GM23338 (cell line): ENCODE measurements at regions not wholly inside any gene's neighbourhood (a gene's known extent, or its start where the extent isn't known, plus 50 kb on each side); places are given as distances from the start of the nearest gene placed in this dataset.

ENCODE experiments used
- CREB1 ChIP-seq: fragments of 250-450 bp; sonication (Bioruptor Pico); IDR thresholded peaks from 2 replicates; pipeline ENCODE4 v1.5.0; 2020; ENCODE audit warnings: low read depth, mild to moderate bottlenecking, moderate library complexity
- CTCF ChIP-seq, 2 experiments: fragments of 200-600 bp in 1 of 2; sonication (generic) in 1 of 2; conservative IDR thresholded peaks; 2 replicates each; pipeline versions ENCODE4 v1.5.1 to v1.6.1; 2016 to 2017; ENCODE audit warnings: antibody characterized with exemption in 2 of 2, low read depth in 2 of 2, mild to moderate bottlenecking in 2 of 2, moderate library complexity in 1 of 2
- POLR2AphosphoS5 ChIP-seq: IDR thresholded peaks from 2 replicates; pipeline ENCODE4 v1.6.1; 2016; ENCODE audit warnings: antibody characterized with exemption, low read depth

GRCh38 chr13:108034909-108035410 is 180.4 kb downstream of the LIG4 start:
- no peak for TF ChIP-seq CTCF (conservative IDR thresholded peaks at IDR 0.05; ENCODE audit: low read depth in 2 of 2)
- no peak for TF ChIP-seq POLR2AphosphoS5
- TF ChIP-seq CREB1 (CRISPR knock-in tag): no peak
